ENCODE measurements at regions not wholly inside any gene's neighbourhood (a gene's known extent, or its start where the extent isn't known, plus 50 kb on each side); places are given as distances from the start of the nearest gene placed in this dataset.

DNA sequence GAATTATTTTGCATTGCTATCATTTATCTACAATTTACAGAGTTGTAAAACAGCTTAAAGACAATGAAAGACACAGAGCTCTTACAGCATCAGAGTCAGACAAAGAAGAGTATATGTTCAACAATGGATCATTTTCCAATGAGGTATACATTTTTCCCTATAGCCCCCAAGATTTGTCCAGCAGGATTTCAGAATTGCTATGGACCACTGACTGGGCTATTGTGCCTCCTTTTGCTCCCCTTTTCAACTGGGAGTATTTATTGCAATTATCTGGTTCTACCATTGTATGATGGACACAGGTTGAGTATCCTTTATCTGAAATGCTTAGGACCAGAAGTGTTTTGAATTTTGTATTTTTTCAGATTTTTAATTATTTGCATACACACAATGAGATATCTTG is 62.5 kb upstream of the DNAH14 start:
- Histone ChIP-seq H3K27me3 (replicated peaks in 1 of 4; ENCODE audit: control extremely low read depth in 1 of 4, control insufficient read depth in 3 of 4, insufficient read depth in 4 of 4, low read length in 3 of 4) (no peaks in the 10 kb centered on the region), H4K20me1 (ENCODE audit: control insufficient read depth, insufficient read depth, low read length, poor library complexity, severe bottlenecking) (no peaks in the 10 kb centered on the region), H3K4me1 (ENCODE audit: control insufficient read depth in 2 of 2, insufficient read depth in 2 of 2, low read length in 2 of 2) (no peaks in the 10 kb centered on the region), H3K4me2 (replicated peaks; ENCODE audit: low read depth, low read length, poor library complexity, severe bottlenecking) (no peak overlapping the region), H3K27ac (ENCODE audit: low read length in 2 of 2) (no peak overlapping the region), H3K9ac (ENCODE audit: low read length) (no peak overlapping the region), H3K4me3 (ENCODE audit: control extremely low read depth in 1 of 5, extremely low read depth in 1 of 5, insufficient read depth in 1 of 5, low read depth in 2 of 5, low read length in 4 of 5) (no peak overlapping the region), H3K9me3 (ENCODE audit: control extremely low read depth in 1 of 3, control insufficient read depth in 2 of 3, insufficient read depth in 1 of 3, low read length in 2 of 3) (peaks cover 0 to 5% (median 5%) of the 10 kb centered on the region in 3 donors), H3K36me3 (replicated peaks in 1 of 2; ENCODE audit: control extremely low read depth in 1 of 2, control insufficient read depth in 1 of 2, extremely low read depth in 1 of 2, insufficient read depth in 2 of 2, low read length in 1 of 2) (no peaks in the 10 kb centered on the region), H3K79me2 (ENCODE audit: control insufficient read depth, insufficient read depth, low read length) (no peaks in the 10 kb centered on the region), H2AFZ (ENCODE audit: insufficient read depth, low read depth, low read length, poor library complexity, severe bottlenecking) (no peak overlapping the region)
- Mint-ChIP-seq H3K4me1 (no peaks in the 10 kb centered on the region), H3K9me3 (ENCODE audit: insufficient read depth) (peaks cover 8% of the 10 kb centered on the region), H3K27ac (no peak overlapping the region), H3K27me3 (peaks cover 3% of the 10 kb centered on the region), H3K4me3 (no peak overlapping the region)
- no peak for TF ChIP-seq EZH2 (IDR thresholded peaks at IDR 0.05; ENCODE audit: borderline replicate concordance, insufficient read depth, low read depth, low read length, poor library complexity, severe bottlenecking)
- TF ChIP-seq, protein P1, sequence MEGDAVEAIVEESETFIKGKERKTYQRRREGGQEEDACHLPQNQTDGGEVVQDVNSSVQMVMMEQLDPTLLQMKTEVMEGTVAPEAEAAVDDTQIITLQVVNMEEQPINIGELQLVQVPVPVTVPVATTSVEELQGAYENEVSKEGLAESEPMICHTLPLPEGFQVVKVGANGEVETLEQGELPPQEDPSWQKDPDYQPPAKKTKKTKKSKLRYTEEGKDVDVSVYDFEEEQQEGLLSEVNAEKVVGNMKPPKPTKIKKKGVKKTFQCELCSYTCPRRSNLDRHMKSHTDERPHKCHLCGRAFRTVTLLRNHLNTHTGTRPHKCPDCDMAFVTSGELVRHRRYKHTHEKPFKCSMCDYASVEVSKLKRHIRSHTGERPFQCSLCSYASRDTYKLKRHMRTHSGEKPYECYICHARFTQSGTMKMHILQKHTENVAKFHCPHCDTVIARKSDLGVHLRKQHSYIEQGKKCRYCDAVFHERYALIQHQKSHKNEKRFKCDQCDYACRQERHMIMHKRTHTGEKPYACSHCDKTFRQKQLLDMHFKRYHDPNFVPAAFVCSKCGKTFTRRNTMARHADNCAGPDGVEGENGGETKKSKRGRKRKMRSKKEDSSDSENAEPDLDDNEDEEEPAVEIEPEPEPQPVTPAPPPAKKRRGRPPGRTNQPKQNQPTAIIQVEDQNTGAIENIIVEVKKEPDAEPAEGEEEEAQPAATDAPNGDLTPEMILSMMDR (IDR thresholded peaks at IDR 0.05): no peak
- CTCF ChIA-PET: no interaction called here
- DNase-seq: no peak
- POLR2A ChIA-PET: no interaction called here
- ATAC-seq (ENCODE audit: low read depth): no peak
- intact Hi-C loops (cut with micrococcal nuclease): no loop called here

DNA sequence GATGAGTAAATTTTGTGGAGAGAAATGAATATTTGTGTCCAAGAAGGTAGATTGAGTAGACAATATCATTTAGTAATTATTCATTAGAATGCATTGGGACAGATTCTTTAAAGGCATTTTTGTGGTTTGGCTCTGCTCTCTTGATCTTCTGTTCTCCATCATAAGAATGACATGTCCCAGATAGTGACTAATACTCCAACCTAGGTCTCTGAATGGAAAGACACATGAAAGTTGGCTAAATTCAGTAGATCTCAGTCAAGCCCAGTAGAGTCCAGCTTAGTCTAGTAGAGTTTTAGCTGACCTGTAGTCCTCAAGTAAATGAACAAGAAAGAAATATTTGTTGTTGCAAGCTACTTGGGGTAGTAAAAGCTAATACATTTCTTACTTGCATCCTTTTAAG is 61.8 kb upstream of the DNAH14 start:
- Histone ChIP-seq H3K4me1 (ENCODE audit: control insufficient read depth in 2 of 2, insufficient read depth in 2 of 2, low read length in 2 of 2) (no peaks in the 10 kb centered on the region), H3K79me2 (ENCODE audit: control insufficient read depth, insufficient read depth, low read length) (no peaks in the 10 kb centered on the region), H3K9me3 (ENCODE audit: control extremely low read depth in 1 of 3, control insufficient read depth in 2 of 3, insufficient read depth in 1 of 3, low read length in 2 of 3) (peaks cover 0 to 5% (median 5%) of the 10 kb centered on the region in 3 donors), H3K27me3 (replicated peaks in 1 of 4; ENCODE audit: control extremely low read depth in 1 of 4, control insufficient read depth in 3 of 4, insufficient read depth in 4 of 4, low read length in 3 of 4) (no peaks in the 10 kb centered on the region), H3K27ac (ENCODE audit: low read length in 2 of 2) (no peak overlapping the region), H2AFZ (ENCODE audit: insufficient read depth, low read depth, low read length, poor library complexity, severe bottlenecking) (no peak overlapping the region), H4K20me1 (ENCODE audit: control insufficient read depth, insufficient read depth, low read length, poor library complexity, severe bottlenecking) (no peaks in the 10 kb centered on the region), H3K36me3 (replicated peaks in 1 of 2; ENCODE audit: control extremely low read depth in 1 of 2, control insufficient read depth in 1 of 2, extremely low read depth in 1 of 2, insufficient read depth in 2 of 2, low read length in 1 of 2) (no peaks in the 10 kb centered on the region), H3K4me2 (replicated peaks; ENCODE audit: low read depth, low read length, poor library complexity, severe bottlenecking) (no peak overlapping the region), H3K9ac (ENCODE audit: low read length) (no peak overlapping the region), H3K4me3 (ENCODE audit: control extremely low read depth in 1 of 5, extremely low read depth in 1 of 5, insufficient read depth in 1 of 5, low read depth in 2 of 5, low read length in 4 of 5) (no peak overlapping the region)
- TF ChIP-seq EZH2 (IDR thresholded peaks at IDR 0.05; ENCODE audit: borderline replicate concordance, insufficient read depth, low read depth, low read length, poor library complexity, severe bottlenecking): no peak
- TF ChIP-seq, protein P1 (IDR thresholded peaks at IDR 0.05): no peak
- ATAC-seq (ENCODE audit: low read depth): no peak
- intact Hi-C loops (cut with micrococcal nuclease): no loop called here
- H3K27me3 Mint-ChIP-seq: peaks cover 3% of the 10 kb centered on the region
- ChIA-PET CTCF (no interaction called here), POLR2A (no interaction called here)
- H3K4me1 Mint-ChIP-seq: no peaks in the 10 kb centered on the region
- peaks cover 8% of the 10 kb centered on the region for H3K9me3 Mint-ChIP-seq (ENCODE audit: insufficient read depth)
- H3K27ac Mint-ChIP-seq: no peak overlapping the region
- no peak for DNase-seq
- H3K4me3 Mint-ChIP-seq: no peak overlapping the region

Data from B cell (primary cell).